Superior temporal gyrus (tissue), 1 donor: ENCODE measurements at regions not wholly inside any gene's neighbourhood (a gene's known extent, or its start where the extent isn't known, plus 50 kb on each side); places are given as distances from the start of the nearest gene placed in this dataset.
"Not testable (repeated sequence)": the region's sequence is repeated elsewhere in the genome, so short reads cannot be mapped to it uniquely, and the experiment has no call there.

Source experiments
- DNase-seq: peaks from one replicate; pipeline ENCODE4 v3.0.0-alpha.2; 2016; ENCODE audit errors: extremely low spot score

DNA sequence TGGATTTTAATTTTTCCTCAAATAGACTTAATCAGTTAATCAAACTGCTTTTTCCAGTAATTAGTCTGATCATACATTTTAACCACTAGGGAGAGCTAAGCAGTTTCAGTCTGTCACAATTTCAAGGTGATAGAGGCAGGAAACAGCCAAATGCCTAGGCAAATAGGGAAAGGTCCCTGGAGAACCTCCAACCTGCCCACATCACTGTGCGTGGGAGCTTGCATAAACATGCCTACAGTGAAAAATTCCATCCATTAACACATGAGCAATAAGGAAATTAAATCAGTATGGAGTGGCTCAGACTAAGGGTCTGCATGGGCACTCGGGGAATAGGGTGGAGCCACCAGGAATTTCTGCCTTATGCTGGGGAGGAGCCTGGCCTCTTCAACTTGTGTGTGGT, 74.6 kb downstream of the AASDHPPT start:
- DNase-seq: no peak

DNA sequence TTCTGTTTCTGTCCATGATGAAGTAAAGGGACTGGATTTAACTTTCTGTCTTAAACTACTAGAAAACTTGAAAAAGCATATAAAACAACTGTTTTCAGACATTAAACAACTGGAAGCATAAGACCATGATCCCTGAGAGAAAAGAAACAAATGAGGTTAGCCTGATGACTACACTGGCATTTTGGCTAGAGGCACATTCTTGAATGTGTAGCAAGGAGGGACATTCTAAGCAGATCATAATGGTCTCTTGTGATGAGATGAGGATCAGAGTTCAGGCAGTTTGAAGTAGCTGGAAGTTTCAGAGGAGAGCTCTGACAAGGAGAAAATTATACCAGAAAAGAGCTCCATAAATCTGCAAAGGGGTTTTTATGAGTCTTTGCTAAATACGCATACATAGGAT, 75.4 kb downstream of the AASDHPPT start:
- DNase-seq: no peak

GRCh38 chr11:106156290-106156937, 79.0 kb downstream of the AASDHPPT start:
- DNase-seq: peak; percentile 68

DNA sequence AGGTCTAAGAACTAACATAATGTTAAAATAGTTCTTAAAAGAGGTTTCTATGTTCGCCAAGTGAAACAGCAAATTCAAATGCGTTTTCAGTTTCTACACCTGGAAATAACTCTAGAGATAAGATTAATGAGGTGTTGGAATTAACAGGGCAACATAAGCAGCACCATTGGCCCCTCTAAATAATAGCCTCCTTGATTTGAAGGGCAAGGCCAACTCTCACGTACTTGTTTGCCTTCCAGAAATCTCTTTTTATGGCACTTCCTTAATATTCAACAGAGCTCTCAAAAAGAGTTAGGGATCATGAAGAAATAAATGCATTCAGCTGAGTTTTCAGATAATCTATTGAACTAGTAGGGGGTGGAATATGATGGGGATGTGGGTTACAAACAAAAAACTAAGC, 80.9 kb downstream of the AASDHPPT start:
- DNase-seq: no peak

DNA sequence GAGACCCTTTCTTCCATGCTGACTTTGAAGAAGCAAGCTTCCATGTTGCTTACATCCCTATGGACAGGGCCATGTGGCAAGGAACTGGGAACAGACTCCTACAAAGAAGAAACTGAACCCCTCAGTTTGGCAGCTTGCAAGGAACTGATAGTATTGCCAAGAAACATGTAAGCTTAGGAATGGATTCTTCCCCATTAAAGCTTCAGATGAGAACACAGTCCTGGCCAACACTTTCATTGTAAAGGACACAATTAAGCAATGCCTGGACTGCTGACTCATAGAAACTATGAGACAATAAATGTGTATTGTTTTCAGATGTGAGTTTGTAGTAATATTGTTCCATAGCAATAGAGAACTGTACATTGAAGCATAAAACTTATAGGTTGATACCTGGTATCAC, 82.4 kb downstream of the AASDHPPT start:
- DNase-seq: no peak

GRCh38 chr11:106160494-106160893, 83.0 kb downstream of the AASDHPPT start:
- no peak for DNase-seq

DNA sequence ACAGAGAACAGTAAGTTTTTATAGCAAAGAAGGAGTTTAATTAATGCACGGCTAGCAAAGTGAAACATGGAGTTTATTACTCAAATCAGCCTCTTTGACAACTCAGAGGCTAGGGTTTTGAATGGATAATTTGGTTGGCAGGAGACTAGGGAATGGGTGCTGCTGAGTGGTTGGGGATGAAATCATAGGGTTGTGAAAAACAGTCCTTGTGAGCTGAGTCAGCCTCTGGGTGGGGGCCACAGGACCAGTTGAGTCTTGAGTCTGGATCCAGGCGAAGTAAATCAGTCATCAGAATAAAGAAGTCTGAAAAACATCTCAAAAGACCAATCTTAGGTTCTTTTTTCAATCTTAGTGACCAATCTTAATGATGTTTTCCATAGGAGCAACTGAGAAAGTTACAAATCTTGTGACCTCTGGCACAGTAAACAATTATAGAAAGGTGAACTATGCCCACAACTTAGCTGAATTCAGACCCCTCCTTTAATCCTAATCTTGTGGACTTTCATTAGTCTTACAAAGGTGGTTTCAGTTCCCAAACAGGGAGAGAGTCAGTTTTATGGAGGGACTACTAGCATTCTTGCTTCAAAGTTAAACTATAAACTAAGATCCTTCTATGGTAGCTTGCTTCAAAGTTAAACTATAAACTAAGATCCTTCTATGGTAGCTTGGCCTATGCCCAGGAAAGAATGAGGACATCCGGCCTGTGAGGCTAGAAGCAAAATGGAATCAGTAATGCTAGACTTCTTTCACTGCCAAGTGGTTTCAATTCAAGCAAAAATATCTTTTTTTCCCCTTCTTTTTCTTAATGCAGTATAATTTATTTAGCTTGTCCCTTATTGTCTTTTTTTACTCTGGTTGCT, 84.5 kb downstream of the AASDHPPT start:
- no peak for DNase-seq

DNA sequence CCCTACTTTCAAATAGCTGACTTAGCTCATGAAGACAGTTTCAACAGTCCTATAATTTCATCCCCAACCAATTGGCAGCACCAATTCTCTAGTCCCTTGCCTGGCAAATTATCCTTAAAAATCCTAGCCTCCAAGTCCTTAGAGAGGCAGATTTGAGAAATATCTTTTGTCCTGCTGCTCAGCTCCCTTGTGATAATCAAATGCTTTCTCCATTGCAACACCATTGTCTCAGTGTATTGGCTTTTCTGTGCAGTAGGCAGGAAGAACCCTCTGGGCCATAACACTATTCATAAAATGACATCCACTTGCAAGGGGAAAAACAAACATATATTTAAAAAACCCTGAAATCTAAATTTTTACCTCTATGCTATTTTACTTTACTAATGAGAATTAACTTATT, 89.6 kb downstream of the AASDHPPT start:
- no peak for DNase-seq

DNA sequence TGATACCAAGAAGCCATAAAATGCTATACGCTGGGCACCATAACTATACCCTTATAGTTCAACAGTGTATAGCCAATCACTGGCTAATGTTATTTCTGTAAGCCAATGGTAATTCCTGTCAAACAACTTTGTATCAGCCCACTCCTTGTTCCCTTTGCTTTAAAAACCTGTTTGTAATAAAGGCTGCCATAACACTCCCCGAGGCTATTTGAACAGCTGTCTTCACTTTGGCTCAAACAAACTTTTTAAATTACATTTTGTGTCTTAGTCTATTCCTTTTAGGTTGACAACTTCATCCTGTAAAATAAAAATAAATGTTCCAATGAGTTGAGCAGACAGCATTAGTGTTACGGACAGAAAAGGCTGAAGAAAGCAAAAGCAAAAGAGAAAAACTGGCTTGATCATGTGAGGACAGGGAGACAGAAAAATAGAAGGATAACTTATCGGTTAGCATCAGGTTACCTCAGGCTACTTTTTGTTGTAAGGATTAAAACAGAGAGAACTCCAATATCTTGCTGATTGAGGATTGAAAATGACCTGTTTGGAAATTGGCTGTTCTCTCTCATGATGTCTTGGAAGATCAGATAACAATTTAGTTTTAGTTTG, 95.0 kb downstream of the AASDHPPT start:
- no peak for DNase-seq

DNA sequence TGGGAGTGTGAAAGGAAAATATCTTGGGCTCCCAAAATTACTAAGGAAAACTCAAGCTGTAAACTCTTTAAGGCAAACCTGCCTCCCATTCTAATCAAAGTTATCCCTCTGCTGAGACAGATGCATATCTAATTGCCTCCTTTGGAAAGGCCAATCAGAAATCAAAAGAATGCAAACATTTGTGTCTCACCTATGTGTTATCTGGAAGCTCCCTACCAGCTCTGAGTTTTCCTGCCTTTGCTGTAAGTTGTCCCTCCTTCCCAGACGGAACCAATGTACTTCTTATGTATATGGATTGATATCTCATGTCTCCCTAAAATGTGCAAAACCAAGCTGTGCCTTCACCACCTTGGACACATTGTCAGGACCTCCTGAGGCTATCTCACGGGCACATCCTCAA, 95.8 kb downstream of the AASDHPPT start:
- no peak for DNase-seq

DNA sequence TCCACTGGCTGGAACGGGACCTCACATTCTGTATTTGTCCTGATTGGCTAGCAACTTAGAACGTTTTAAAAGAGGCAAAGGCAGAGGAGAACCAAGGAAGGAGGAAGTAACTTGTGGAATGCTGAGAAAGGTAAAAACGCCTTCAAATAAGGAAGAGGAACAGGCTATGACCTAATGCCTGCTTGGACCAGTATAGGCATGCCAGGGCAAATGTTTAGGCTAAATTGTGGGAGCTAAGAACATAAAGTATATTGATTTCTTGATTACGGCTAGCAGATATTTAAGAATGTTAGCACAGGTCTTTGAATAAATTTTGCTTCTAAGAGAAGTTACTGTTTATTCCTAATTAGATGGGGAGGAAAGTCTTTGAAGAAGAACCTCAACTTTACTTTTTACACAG, 96.5 kb downstream of the AASDHPPT start:
- DNase-seq: not testable (repeated sequence)

GRCh38 chr11:106176817-106177216, 99.4 kb downstream of the AASDHPPT start:
- no peak for DNase-seq

DNA sequence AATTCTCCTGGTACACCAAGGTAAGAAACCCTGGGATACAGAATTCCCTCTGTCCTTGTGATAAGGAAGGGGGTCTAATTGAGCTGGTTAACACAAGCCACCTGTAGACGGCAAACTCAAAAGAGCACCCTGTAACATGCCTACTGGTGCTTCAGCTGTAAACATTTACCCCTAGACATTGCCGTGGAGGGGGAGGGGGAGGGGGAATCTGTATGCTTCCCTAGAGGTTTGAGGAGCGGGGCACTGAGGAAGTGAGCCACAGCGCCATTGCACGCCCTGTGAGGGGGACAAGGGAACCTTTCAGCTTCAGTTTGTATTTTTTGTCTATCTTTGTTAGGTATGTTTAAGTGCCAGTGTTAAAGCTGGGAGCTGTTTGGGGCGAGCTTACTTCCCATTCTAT, 99.8 kb downstream of the AASDHPPT start:
- no peak for DNase-seq

GRCh38 chr11:106178361-106178760, 100.9 kb downstream of the AASDHPPT start:
- DNase-seq: no peak

DNA sequence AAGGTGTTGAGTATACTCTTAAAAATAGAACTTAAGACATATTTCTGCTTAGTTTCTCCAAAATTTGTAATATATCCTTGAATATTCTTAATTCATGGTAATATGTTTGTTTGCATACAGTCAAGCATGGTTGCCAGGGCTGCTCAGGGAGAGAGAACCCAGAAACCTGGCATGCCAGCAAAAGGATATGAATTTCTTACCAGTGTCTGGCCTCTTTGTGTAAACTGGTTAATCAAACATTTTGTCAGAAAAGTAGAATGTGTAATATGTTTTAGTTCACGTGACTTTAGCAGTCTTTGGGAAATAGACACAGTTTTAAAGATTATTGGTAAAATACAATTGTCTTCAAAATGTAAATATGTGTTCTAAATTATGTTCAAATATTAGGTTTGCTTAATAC, 101.6 kb downstream of the AASDHPPT start:
- no peak for DNase-seq

DNA sequence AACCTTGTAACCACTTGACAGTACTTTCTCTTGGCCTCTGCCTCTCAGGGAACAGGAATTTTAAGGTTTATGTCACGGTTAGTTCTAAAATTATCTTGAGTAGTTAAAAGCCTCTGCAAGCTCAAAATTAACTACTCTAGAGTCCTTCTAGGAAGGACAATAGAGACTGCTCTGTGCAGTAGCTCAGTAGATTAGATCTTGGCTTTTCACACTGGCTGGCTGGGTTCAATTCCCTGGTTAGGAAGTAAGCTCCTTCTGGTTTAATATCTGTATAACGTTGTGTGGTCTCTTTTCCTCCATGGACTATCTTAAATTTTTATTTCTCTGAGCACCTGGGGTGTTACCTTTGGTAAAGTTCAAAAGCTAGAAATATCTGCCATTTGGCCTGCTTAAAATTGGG, 109.2 kb downstream of the AASDHPPT start:
- no peak for DNase-seq

DNA sequence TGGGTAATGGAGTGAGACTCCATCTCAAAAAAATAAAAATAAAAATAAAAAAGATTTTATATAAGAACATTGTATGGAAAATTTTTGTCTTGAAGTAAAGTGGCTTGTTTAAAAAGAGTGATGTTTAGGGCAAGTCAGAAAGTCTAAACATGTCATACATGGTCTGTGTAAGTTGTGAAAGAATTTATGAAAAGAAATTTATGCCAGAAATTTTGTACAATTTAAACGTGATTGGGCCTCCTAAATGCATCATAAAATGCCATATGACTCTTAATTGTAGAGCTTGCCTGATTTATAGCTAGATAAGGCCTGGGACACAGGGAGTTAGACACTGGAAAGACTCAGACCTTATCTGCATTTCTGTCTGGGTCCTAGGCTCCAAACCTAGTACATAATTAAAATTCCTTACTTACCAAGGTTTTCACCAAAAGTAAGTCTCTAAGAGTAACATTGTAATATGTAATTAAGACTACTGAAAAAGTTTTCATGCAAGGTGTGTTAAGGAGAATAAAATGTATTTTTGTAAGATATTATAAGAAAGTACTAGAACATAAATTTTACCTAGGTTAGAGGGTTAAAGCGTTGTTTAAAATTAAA, 110.5 kb downstream of the AASDHPPT start:
- no peak for DNase-seq

- DNase-seq: no peak
Observed at GRCh38 chr11:106193956-106194355, 116.5 kb downstream of the AASDHPPT start.

DNA sequence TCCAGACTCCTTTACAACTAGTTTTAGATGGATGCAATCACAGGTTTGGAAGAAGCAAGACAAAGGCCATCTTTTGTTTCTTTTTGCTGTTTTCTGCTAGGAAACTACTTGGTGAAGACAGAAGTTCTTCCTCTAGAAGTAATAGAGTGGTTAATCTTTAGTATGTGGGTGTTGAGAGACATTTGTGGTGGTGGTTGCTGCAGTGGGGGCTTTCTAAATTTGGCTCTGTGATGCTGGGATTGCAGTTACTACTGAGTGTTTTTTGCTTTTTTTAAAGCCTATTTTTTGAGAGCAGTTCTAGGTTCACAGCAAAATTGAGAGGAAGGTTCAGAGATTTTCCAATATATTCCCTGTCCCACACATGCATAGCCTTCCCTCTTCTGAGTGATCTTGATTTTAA, 120.0 kb downstream of the AASDHPPT start:
- DNase-seq: no peak

GRCh38 chr11:106202935-106203620, 125.6 kb downstream of the AASDHPPT start:
- DNase-seq: no peak

DNA sequence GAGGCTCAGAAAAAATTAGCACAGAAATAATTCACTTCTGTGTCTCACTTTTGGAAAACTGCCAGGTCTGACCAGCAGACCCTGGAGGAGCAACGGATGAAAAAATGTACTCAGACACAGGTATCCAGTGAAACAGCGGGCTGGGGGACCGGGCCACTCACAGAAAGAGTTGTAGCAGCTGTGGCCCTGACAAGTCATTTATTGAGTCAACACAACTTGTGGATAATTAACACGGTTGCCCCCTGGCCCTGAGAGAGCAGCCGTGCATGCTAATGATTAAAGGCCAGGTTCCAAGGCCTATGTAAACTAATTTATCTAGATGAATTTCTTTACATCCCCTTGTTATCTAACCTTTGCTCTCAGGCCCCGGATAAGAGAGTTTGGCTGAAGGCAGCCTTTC, 131.3 kb downstream of the AASDHPPT start:
- no peak for DNase-seq

DNA sequence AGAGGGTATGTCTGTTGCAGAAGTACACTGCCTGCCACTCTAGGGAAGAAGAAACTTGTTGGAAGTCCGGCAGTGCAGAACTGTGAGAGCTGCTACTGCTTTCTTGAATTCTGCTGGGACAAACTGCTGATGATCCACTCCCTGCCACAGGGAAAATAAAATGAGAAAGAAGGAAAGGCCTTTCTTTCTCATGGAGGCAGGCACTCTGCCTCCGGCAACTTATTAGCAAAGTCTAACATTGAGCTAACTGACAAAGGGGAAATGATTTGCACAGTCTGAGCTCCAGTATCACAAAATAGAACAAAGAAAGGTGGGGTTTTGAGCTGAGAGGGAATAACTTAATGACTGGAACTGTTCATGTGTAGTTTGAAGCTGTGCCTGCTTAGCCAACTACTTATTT, 134.6 kb downstream of the AASDHPPT start:
- DNase-seq: no peak
